Thyroid gland (tissue), 4 donors: ENCODE measurements at regions not wholly inside any gene's neighbourhood (a gene's known extent, or its start where the extent isn't known, plus 50 kb on each side); places are given as distances from the start of the nearest gene placed in this dataset.

ENCODE experiments used
- CTCF ChIP-seq, 6 experiments: fragments of 200-600 bp in 3 of 6; fragments of 450-650 bp in 3 of 6; sonication (generic) in 3 of 6; IDR thresholded peaks; one replicate each; pipeline ENCODE4 v1.5.1; 2016 to 2019; ENCODE audit warnings: antibody characterized with exemption in 6 of 6, mild to moderate bottlenecking in 2 of 6, inconsistent platforms in 1 of 6, moderate library complexity in 1 of 6
- POLR2A ChIP-seq, 2 donors: fragments of 450-650 bp; IDR thresholded peaks; one replicate each; pipeline ENCODE4 v1.6.1; 2017; ENCODE audit warnings: antibody characterized with exemption in 2 of 2, mild to moderate bottlenecking in 2 of 2, moderate library complexity in 1 of 2

- TF ChIP-seq POLR2A (IDR thresholded peaks at IDR 0.05) (no peak), CTCF (IDR thresholded peaks at IDR 0.05) (no peak)
Measured at GRCh38 chr6:81570681-81571080, 181.8 kb downstream of the TENT5A start.
